GM21825 (cell line): ENCODE measurements at regions not wholly inside any gene's neighbourhood (a gene's known extent, or its start where the extent isn't known, plus 50 kb on each side); places are given as distances from the start of the nearest gene placed in this dataset.

Source experiments
- ATAC-seq: cut with Tn5 transposase; IDR thresholded peaks from one replicate; pipeline ENCODE4 v1.9.1; 2021; ENCODE audit warnings: mild to moderate bottlenecking, moderate library complexity; ENCODE audit not compliant: unreplicated experiment

GRCh38 chr6:41469156-41470028 lies 76.8 kb upstream of the FOXP4 start:
- ATAC-seq: no peak

GRCh38 chr6:41470029-41470330 lies 76.2 kb upstream of the FOXP4 start:
- ATAC-seq: no peak

GRCh38 chr6:41470331-41471063 lies 75.7 kb upstream of the FOXP4 start:
- ATAC-seq: no peak

GRCh38 chr6:41471064-41471895 lies 74.9 kb upstream of the FOXP4 start:
- ATAC-seq: no peak

- no peak for ATAC-seq
These were observed 71.8 kb upstream of the FOXP4 start for GRCh38 chr6:41474213-41474933.

- no peak for ATAC-seq
These were observed 71.0 kb upstream of the FOXP4 start for GRCh38 chr6:41475164-41475563.

- ATAC-seq: no peak
These were observed 70.3 kb upstream of the FOXP4 start for GRCh38 chr6:41475737-41476357.

GRCh38 chr6:41476401-41476800 lies 69.8 kb upstream of the FOXP4 start:
- ATAC-seq: no peak

- ATAC-seq: no peak
These were observed 68.6 kb upstream of the FOXP4 start for GRCh38 chr6:41477572-41477971.

- ATAC-seq: no peak
These were observed 62.2 kb upstream of the FOXP4 start for GRCh38 chr6:41483943-41484342.

GRCh38 chr6:41487860-41488432 lies 58.2 kb upstream of the FOXP4 start:
- ATAC-seq: no peak

GRCh38 chr6:41488433-41489119 lies 57.6 kb upstream of the FOXP4 start:
- no peak for ATAC-seq

GRCh38 chr6:41489120-41489851 lies 56.9 kb upstream of the FOXP4 start:
- ATAC-seq: no peak

GRCh38 chr6:41492261-41492891 lies 53.8 kb upstream of the FOXP4 start:
- no peak for ATAC-seq

GRCh38 chr6:41494212-41495110 lies 51.7 kb upstream of the FOXP4 start:
- ATAC-seq: no peak
